Neural cell (in vitro differentiated cells): ENCODE measurements at regions not wholly inside any gene's neighbourhood (a gene's known extent, or its start where the extent isn't known, plus 50 kb on each side); places are given as distances from the start of the nearest gene placed in this dataset.

Experiments used
- H2AFZ ChIP-seq: fragments of 200-600, 300-800 bp; sonication (generic), shearing (Covaris generic); 2 replicates; pipeline ENCODE4 v1.6.0; 2014; ENCODE audit warnings: low read depth, mild to moderate bottlenecking, antibody characterized with exemption, low read length, moderate library complexity
- H3F3A ChIP-seq: fragments of 200-600 bp; shearing (Covaris generic); 2 replicates; pipeline ENCODE4 v1.6.1; 2016; ENCODE audit warnings: mild to moderate bottlenecking, moderate library complexity, mixed read lengths, antibody characterized with exemption, low read length; ENCODE audit not compliant: insufficient read depth, poor library complexity, severe bottlenecking
- H3K27ac ChIP-seq: fragments of 200-600, 300-800 bp; sonication (generic), shearing (Covaris generic); 2 replicates; pipeline ENCODE4 v1.5.1; 2014; ENCODE audit warnings: mild to moderate bottlenecking, low read length, moderate library complexity
- H3K27me3 ChIP-seq: fragments of 300-800, 200-600 bp; sonication (generic), shearing (Covaris generic); 2 replicates; pipeline ENCODE4 v1.6.0; 2014; ENCODE audit warnings: mild to moderate bottlenecking, low read depth, low read length, moderate library complexity; ENCODE audit not compliant: insufficient read depth
- H3K36me3 ChIP-seq: fragments of 300-800, 200-600 bp; sonication (generic), shearing (Covaris generic); 2 replicates; pipeline ENCODE4 v1.5.1; 2014; ENCODE audit warnings: mild to moderate bottlenecking, antibody characterized with exemption, low read length, moderate library complexity; ENCODE audit not compliant: insufficient read depth
- H3K4me2 ChIP-seq: fragments of 300-800, 200-600 bp; sonication (generic), shearing (Covaris generic); 2 replicates; pipeline ENCODE4 v1.6.0; 2014; ENCODE audit warnings: mild to moderate bottlenecking, low read length
- H3K4me3 ChIP-seq: fragments of 300-800, 200-600 bp; sonication (generic), shearing (Covaris generic); 2 replicates; pipeline ENCODE4 v1.5.1; 2014; ENCODE audit warnings: mild to moderate bottlenecking, low read length, moderate library complexity
- H3K79me2 ChIP-seq: fragments of 200-600 bp; shearing (Covaris generic); replicated peaks from 2 replicates; pipeline ENCODE4 v1.6.0; 2014; ENCODE audit warnings: mild to moderate bottlenecking, low read length, moderate library complexity; ENCODE audit not compliant: insufficient read depth
- H3K9ac ChIP-seq: fragments of 300-800, 200-600 bp; sonication (generic), shearing (Covaris generic); 2 replicates; pipeline ENCODE4 v1.6.1; 2016; ENCODE audit warnings: mild to moderate bottlenecking, low read length, mixed read lengths
- H3K9me2 ChIP-seq: fragments of 200-600 bp; shearing (Covaris generic); 2 replicates; pipeline ENCODE4 v1.6.1; 2016; ENCODE audit warnings: mild to moderate bottlenecking, low read length, mixed read lengths; ENCODE audit not compliant: insufficient read depth
- H3K9me3 ChIP-seq: fragments of 200-600, 300-800 bp; sonication (generic), shearing (Covaris generic); 2 replicates; pipeline ENCODE4 v1.6.1; 2016; ENCODE audit warnings: mild to moderate bottlenecking, mixed run types, low read length, moderate library complexity, mixed read lengths
- H4K20me1 ChIP-seq: fragments of 200-600 bp; shearing (Covaris generic); 2 replicates; pipeline ENCODE4 v1.6.1; 2016; ENCODE audit warnings: mild to moderate bottlenecking, mixed run types; ENCODE audit not compliant: insufficient read depth
- CTCF ChIP-seq: fragments of 450-650 bp; IDR thresholded peaks from 2 replicates; pipeline ENCODE4 v1.5.1; 2014; ENCODE audit warnings: antibody characterized with exemption, mild to moderate bottlenecking, moderate library complexity; ENCODE audit not compliant: poor library complexity, severe bottlenecking
- EP300 ChIP-seq: fragments of 450-650 bp; conservative IDR thresholded peaks from 2 replicates; pipeline ENCODE4 v1.6.1; 2014; ENCODE audit warnings: antibody characterized with exemption, mild to moderate bottlenecking, moderate library complexity; ENCODE audit not compliant: poor library complexity, severe bottlenecking
- EZH2 ChIP-seq: fragments of 200-600, 300-800 bp; shearing (Covaris generic), sonication (generic); IDR thresholded peaks from 2 replicates; pipeline ENCODE4 v1.6.1; 2014; ENCODE audit warnings: antibody characterized with exemption, low read length, borderline replicate concordance, mild to moderate bottlenecking; ENCODE audit not compliant: insufficient read depth, poor library complexity, severe bottlenecking
- MXI1 ChIP-seq: fragments of 450-650 bp; conservative IDR thresholded peaks from 2 replicates; pipeline ENCODE4 v1.6.1; 2014; ENCODE audit warnings: antibody characterized with exemption, mild to moderate bottlenecking; ENCODE audit not compliant: poor library complexity, severe bottlenecking
- POLR2AphosphoS5 ChIP-seq: IDR thresholded peaks from 2 replicates; pipeline ENCODE4 v1.6.1; 2012
- RAD21 ChIP-seq: fragments of 450-650 bp; conservative IDR thresholded peaks from 2 replicates; pipeline ENCODE4 v1.6.1; 2014; ENCODE audit warnings: antibody characterized with exemption, mild to moderate bottlenecking, moderate library complexity
- REST ChIP-seq: IDR thresholded peaks from 2 replicates; pipeline ENCODE4 v1.6.1; 2012; ENCODE audit warnings: borderline replicate concordance
- SMC3 ChIP-seq: fragments of 450-650 bp; conservative IDR thresholded peaks from 2 replicates; pipeline ENCODE4 v1.6.1; 2014; ENCODE audit warnings: antibody characterized with exemption, mild to moderate bottlenecking, moderate library complexity; ENCODE audit not compliant: poor library complexity
- TAF1 ChIP-seq: IDR thresholded peaks from 2 replicates; pipeline ENCODE4 v1.6.1; 2012; ENCODE audit warnings: low read depth

GRCh38 chr9:87115785-87116184 is 168.5 kb upstream of the GAS1 start:
- Histone ChIP-seq H3K9me3 (no peaks in the 10 kb centered on the region), H3K4me3 (no peak overlapping the region), H3F3A (no peaks in the 10 kb centered on the region), H3K79me2 (no peaks in the 10 kb centered on the region), H3K9ac (no peak overlapping the region), H4K20me1 (no peaks in the 10 kb centered on the region), H3K36me3 (no peaks in the 10 kb centered on the region), H3K9me2 (no peaks in the 10 kb centered on the region), H3K27me3 (no peaks in the 10 kb centered on the region), H2AFZ (no peak overlapping the region), H3K4me2 (no peak overlapping the region), H3K27ac (no peak overlapping the region)
- no peak for TF ChIP-seq SMC3
- no peak for TF ChIP-seq RAD21
- TF ChIP-seq REST, result no peak
- TF ChIP-seq TAF1, result no peak
- no peak for TF ChIP-seq POLR2AphosphoS5
- no peak for TF ChIP-seq EZH2
- TF ChIP-seq EP300, result no peak
- TF ChIP-seq CTCF, result no peak
- TF ChIP-seq MXI1, result no peak

DNA sequence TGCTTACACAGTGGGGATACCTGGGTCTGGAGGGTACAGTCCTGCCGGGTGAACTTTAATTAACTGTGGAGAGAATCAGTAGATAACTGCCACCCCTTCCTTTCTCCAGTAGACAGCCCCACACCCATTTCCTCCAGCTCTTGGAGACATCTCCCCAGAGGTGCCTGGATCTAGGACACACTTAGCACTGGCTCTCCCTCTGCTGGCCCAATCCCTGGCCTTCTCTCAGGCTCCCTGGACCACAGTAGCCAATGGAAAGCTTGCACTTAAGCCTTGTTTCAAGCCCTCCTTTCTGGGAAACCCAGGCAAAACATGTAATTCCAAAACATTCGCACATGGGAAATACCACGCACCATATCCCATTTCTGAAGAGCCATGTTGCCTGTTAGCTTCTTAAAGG is 169.2 kb upstream of the GAS1 start:
- Histone ChIP-seq H3K4me2 (no peak overlapping the region), H3K27me3 (no peaks in the 10 kb centered on the region), H4K20me1 (no peaks in the 10 kb centered on the region), H3K27ac (no peak overlapping the region), H3K9me3 (no peaks in the 10 kb centered on the region), H2AFZ (no peak overlapping the region), H3K36me3 (no peaks in the 10 kb centered on the region), H3K9me2 (no peaks in the 10 kb centered on the region), H3F3A (no peaks in the 10 kb centered on the region), H3K4me3 (no peak overlapping the region), H3K9ac (no peak overlapping the region), H3K79me2 (no peaks in the 10 kb centered on the region)
- TF ChIP-seq TAF1 (no peak), MXI1 (no peak), CTCF (no peak), SMC3 (no peak), EZH2 (no peak), EP300 (no peak), RAD21 (no peak), REST (no peak), POLR2AphosphoS5 (no peak)
